Suprapubic skin (tissue), 4 donors: ENCODE measurements at regions not wholly inside any gene's neighbourhood (a gene's known extent, or its start where the extent isn't known, plus 50 kb on each side); places are given as distances from the start of the nearest gene placed in this dataset.

Experiments
- DNase-seq, 2 donors: peaks; one replicate each; pipeline ENCODE4 v3.0.0-alpha.2; 2019; ENCODE audit warnings: low spot score in 2 of 2
- H3K27ac ChIP-seq: fragments of 200-600 bp; sonication (generic); one replicate; pipeline ENCODE4 v1.5.1; 2019
- H3K27me3 ChIP-seq: fragments of 200-600 bp; sonication (generic); one replicate; pipeline ENCODE4 v1.5.1; 2019
- H3K36me3 ChIP-seq: fragments of 200-600 bp; sonication (generic); one replicate; pipeline ENCODE4 v1.5.1; 2019
- H3K4me1 ChIP-seq: fragments of 200-600 bp; sonication (generic); one replicate; pipeline ENCODE4 v1.5.1; 2019
- H3K4me3 ChIP-seq: fragments of 200-600 bp; sonication (generic); one replicate; pipeline ENCODE4 v1.5.1; 2019; ENCODE audit warnings: mild to moderate bottlenecking
- H3K9me3 ChIP-seq: fragments of 200-600 bp; sonication (generic); one replicate; pipeline ENCODE4 v1.5.1; 2019
- EP300 ChIP-seq: sonication (generic); formaldehyde crosslinking; IDR thresholded peaks from one replicate; pipeline ENCODE4 v1.6.1; 2017; ENCODE audit warnings: antibody characterized with exemption
- POLR2A ChIP-seq, 2 donors: fragments of 450-650 bp; IDR thresholded peaks; one replicate each; pipeline ENCODE4 v1.6.1; 2017; ENCODE audit warnings: antibody characterized with exemption in 2 of 2, mild to moderate bottlenecking in 2 of 2, moderate library complexity in 2 of 2
- POLR2AphosphoS5 ChIP-seq, 3 donors: sonication (generic); formaldehyde crosslinking; IDR thresholded peaks; one replicate each; pipeline ENCODE4 v1.6.1; 2017; ENCODE audit warnings: antibody characterized with exemption in 3 of 3
- WGBS: methylation state at CpG from one replicate; pipeline ENCODE4 v1.1.5; 2018; 5-methylcytosine and 5-hydroxymethylcytosine counted together
- TF ChIP-seq, protein P1 (sequence below), 2 donors: fragments of 200-600 bp in 1 of 2; fragments of 450-650 bp in 1 of 2; sonication (generic) in 1 of 2; IDR thresholded peaks; one replicate each; pipeline ENCODE4 v1.5.1; 2016 to 2019; ENCODE audit warnings: antibody characterized with exemption in 2 of 2, mild to moderate bottlenecking in 1 of 2, moderate library complexity in 1 of 2

DNA sequence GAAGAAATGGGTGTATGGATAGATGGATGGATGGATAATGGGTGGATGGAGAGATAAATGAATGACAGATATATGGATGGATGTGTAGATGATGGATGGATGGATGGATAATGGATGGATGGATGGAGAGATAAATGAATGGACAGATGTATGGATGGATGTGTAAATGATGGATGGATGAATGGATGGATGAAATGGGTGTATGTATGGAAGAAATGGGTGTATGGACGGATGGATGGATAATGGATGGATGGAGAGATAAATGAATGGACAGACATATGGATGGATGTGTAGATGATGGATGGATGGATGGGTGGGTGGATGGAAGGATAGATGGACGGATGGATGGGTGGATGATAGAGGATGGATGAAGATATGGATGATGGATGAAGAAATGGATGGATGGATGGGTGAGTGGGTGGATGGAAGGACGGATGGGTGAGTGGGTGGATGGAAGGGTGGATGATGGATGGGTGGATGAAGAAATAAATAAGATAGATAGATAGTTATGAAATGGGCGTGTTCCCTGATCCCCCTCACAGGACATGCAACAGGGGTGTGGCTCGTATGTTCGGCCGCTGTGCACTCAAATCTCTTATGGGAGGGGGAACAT, 91.1 kb upstream of the NKX1-1 start:
- no peaks in the 10 kb centered on the region for H3K9me3 ChIP-seq
- H3K27ac ChIP-seq = no peak overlapping the region
- TF ChIP-seq, protein P1, sequence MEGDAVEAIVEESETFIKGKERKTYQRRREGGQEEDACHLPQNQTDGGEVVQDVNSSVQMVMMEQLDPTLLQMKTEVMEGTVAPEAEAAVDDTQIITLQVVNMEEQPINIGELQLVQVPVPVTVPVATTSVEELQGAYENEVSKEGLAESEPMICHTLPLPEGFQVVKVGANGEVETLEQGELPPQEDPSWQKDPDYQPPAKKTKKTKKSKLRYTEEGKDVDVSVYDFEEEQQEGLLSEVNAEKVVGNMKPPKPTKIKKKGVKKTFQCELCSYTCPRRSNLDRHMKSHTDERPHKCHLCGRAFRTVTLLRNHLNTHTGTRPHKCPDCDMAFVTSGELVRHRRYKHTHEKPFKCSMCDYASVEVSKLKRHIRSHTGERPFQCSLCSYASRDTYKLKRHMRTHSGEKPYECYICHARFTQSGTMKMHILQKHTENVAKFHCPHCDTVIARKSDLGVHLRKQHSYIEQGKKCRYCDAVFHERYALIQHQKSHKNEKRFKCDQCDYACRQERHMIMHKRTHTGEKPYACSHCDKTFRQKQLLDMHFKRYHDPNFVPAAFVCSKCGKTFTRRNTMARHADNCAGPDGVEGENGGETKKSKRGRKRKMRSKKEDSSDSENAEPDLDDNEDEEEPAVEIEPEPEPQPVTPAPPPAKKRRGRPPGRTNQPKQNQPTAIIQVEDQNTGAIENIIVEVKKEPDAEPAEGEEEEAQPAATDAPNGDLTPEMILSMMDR (IDR thresholded peaks at IDR 0.05) = no peak
- TF ChIP-seq POLR2AphosphoS5 (IDR thresholded peaks at IDR 0.05) = no peak
- TF ChIP-seq EP300 = no peak
- TF ChIP-seq POLR2A (IDR thresholded peaks at IDR 0.05) = no peak
- H3K4me1 ChIP-seq = no peaks in the 10 kb centered on the region
- WGBS = 65% methylated on average over 7 of the region's 7 CpGs
- no peak for DNase-seq
- H3K27me3 ChIP-seq = peaks cover 59% of the 10 kb centered on the region
- H3K4me3 ChIP-seq = no peak overlapping the region
- no peaks in the 10 kb centered on the region for H3K36me3 ChIP-seq

DNA sequence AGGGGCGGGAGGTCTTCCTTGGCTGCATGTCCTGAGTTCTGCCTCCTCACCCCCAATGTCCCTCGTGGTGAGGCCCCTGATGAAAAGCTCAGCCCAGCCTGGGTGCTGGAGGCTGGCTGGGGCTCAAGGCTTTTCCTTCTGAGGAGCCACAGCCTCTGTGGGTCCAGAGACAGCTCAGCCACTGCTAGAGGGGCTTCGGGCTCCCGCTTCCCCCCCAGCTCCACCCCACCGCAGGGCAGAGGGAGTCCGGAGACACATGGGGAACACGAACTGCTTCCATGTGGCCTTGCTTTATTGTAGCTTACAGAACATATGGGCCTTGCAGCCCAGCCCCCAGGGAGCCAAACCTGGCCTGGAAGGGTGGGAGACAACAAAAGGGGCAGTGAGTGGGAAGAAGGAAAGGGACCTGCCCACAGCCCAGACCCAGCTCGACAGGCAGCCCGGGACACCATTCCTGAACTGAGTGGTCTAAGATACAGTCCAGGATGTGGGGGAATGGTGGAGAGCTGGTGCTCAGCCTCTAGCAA, 89.9 kb upstream of the NKX1-1 start:
- H3K4me1 ChIP-seq = no peaks in the 10 kb centered on the region
- H3K27ac ChIP-seq = no peak overlapping the region
- H3K27me3 ChIP-seq = peaks cover 59% of the 10 kb centered on the region
- H3K36me3 ChIP-seq = no peaks in the 10 kb centered on the region
- H3K4me3 ChIP-seq = no peak overlapping the region
- no peaks in the 10 kb centered on the region for H3K9me3 ChIP-seq
- peak; percentile 31 to 63 for DNase-seq
- TF ChIP-seq, protein P1 (IDR thresholded peaks at IDR 0.05) = no peak
- TF ChIP-seq POLR2A (IDR thresholded peaks at IDR 0.05) = no peak
- TF ChIP-seq POLR2AphosphoS5 (IDR thresholded peaks at IDR 0.05) = no peak
- no peak for TF ChIP-seq EP300
- WGBS = 82% methylated on average over 6 of the region's 9 CpGs

DNA sequence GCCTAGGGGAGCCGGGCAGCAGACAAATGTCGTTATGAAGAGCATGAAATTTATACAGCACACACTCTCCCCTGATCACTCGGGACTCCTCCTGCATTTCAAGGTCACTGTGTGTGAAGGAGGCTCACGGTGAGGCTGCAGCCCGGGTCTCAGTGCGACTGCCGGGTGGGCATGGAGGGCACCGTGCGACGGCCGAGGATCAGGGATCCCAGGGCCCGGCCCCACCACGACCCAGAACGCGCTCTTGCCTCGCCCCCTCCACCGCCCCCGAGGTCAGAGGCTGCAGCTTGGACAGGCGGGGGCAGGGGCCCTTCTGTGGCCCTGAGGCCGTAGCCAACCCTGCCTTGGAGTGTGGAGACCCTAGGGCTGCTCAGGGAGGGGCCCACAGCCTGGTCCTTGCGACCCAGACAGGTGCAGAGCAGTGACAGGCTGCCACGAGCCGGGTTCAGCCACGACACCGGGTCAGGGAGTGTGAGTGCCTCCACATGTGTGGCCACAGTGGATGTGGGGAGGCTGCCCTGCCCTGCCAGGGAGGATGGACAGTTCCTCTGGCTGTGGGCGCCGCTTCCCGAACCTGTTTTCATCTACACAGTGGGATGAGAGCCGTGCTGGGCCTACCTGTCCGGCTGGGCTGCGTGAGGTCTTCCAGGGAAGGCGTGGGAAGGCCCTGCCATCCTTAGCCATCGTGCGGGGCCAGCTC, 89.3 kb upstream of the NKX1-1 start:
- Histone ChIP-seq H3K4me3 (no peak overlapping the region), H3K36me3 (no peaks in the 10 kb centered on the region), H3K27me3 (peaks cover 61% of the 10 kb centered on the region), H3K27ac (no peak overlapping the region), H3K4me1 (no peaks in the 10 kb centered on the region), H3K9me3 (no peaks in the 10 kb centered on the region)
- DNase-seq = peak; percentile 47 to 78
- TF ChIP-seq POLR2AphosphoS5 (IDR thresholded peaks at IDR 0.05) (no peak), POLR2A (IDR thresholded peaks at IDR 0.05) (no peak), EP300 (no peak)
- TF ChIP-seq, protein P1 (IDR thresholded peaks at IDR 0.05) = no peak
- 67% methylated on average over 10 of the region's 34 CpGs for WGBS

DNA sequence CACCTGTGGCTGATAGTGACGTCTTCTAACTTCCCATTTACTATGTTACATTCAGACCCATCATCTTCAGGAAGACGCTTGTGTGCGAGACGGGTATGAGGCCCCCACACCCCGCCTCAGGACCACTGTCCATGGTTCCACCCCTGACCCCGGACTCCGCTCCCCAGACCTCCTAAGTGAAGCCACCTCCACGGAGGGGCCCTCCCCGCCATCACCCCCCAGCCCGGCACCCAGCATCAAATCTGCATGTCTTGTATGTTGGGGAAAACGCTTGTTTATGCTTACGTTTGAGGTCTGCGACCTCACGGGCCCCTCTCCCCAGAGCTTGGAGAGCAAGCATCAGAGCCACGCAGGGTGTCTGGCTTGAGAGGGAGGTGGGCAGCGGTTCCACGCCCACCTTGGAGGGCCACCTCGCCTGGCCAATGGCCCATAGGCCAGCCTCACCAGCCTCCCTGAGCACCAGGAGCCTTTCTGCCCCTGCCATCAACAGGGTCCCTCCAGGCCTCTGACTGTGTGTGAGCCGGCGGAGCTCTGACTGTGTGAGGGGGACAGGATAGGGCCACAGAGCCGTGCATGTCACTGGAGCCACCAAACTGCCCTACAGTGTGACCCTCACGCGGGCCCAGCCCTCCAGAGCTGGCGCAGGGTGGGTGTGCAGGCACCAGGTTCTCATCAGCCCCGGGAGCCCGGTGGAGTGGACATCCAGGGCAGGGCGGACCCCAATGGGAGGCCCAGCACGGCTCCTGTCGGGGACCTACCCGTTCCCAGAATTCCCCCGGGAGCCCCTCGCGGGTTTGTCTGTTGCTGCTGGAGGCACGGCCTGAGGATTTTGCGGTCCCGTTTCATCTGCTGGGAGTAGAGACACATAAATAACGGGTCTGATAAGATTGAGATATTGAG, 88.4 kb upstream of the NKX1-1 start:
- Histone ChIP-seq H3K4me1 (no peaks in the 10 kb centered on the region), H3K27me3 (peaks cover 68% of the 10 kb centered on the region), H3K9me3 (no peaks in the 10 kb centered on the region), H3K36me3 (no peaks in the 10 kb centered on the region), H3K4me3 (no peak overlapping the region), H3K27ac (no peak overlapping the region)
- 70% methylated on average over 32 of the region's 37 CpGs for WGBS
- peak in 1 of 2 donors; percentile 50 for DNase-seq
- no peak for TF ChIP-seq POLR2AphosphoS5 (IDR thresholded peaks at IDR 0.05)
- no peak for TF ChIP-seq EP300

DNA sequence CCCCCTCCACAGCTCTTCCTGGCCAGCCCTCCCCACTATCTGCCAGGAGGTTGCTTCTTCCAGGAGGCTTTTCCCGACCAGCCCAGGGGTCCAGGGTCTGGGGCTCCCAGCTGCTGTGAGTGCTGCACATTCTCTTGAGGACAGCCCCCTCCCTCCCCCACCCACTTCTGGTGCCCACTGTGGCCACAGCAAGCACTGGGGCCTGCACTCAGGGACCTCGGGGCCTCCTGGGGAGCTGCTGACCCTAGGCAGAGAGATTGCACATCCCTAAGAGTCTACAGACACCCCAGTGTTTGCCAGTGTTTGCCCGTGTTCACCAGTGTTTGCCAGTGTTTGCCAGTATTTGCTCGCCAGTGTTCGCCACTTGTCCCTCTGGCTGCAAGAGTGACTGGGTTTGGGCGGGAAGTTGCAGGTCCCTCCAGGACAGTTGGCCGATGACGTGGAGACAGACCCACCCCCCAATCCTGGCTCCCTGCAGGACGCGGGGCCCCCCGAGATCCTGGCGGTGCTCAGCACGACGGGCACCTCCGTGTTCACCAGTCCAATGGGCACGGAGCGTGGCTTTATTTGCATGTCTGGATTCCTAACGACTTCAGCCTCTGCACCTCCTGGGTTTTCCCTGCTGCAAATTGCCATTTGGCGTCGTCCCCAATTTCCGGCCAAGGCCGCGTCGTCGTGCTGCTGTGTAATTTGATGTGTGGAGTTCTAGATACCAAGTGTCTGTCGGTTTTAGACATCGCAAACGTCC, 87.5 kb upstream of the NKX1-1 start:
- Histone ChIP-seq H3K9me3 (no peaks in the 10 kb centered on the region), H3K4me1 (no peaks in the 10 kb centered on the region), H3K27me3 (peaks cover 76% of the 10 kb centered on the region), H3K36me3 (no peaks in the 10 kb centered on the region), H3K4me3 (no peak overlapping the region), H3K27ac (no peak overlapping the region)
- peak in 1 of 2 donors; percentile 46 for DNase-seq
- TF ChIP-seq POLR2AphosphoS5 (IDR thresholded peaks at IDR 0.05) (no peak), POLR2A (IDR thresholded peaks at IDR 0.05) (no peak), EP300 (no peak)
- TF ChIP-seq, protein P1 (IDR thresholded peaks at IDR 0.05) = no peak
- 80% methylated on average over 26 of the region's 28 CpGs for WGBS
